ENCODE measurements at regions not wholly inside any gene's neighbourhood (a gene's known extent, or its start where the extent isn't known, plus 50 kb on each side); places are given as distances from the start of the nearest gene placed in this dataset.

GRCh38 chr12:65623507-65623906 is 200.8 kb upstream of the HMGA2 start:
- Histone ChIP-seq H3K36me3 (no peaks in the 10 kb centered on the region), H3K27me3 (peaks cover 3% of the 10 kb centered on the region), H3K4me1 (no peaks in the 10 kb centered on the region), H3K9me3 (no peaks in the 10 kb centered on the region), H3K27ac (no peak overlapping the region), H3K4me3 (no peak overlapping the region)
- no peak for TF ChIP-seq POLR2A (IDR thresholded peaks at IDR 0.05)
- no peak for TF ChIP-seq POLR2AphosphoS5 (IDR thresholded peaks at IDR 0.05)
- no peak for TF ChIP-seq EP300 (IDR thresholded peaks at IDR 0.05; ENCODE audit: low read depth)
- intact Hi-C loops (cut with DNase I; ENCODE audit: low total_unique reads) = no loop called here
- WGBS, 2 donors (ENCODE audit: low coverage in 1 of 2) = 74 to 77% methylated on average over 1 of the region's 1 CpG
- in situ Hi-C loops (cut with MboI; ENCODE audit: low pct_ligation_motif_present in 1 of 4, low pct_unique_long_range_greater_than_20kb in 1 of 4, low sequenced_read_pairs in 3 of 4) = no loop called here
- DNase-seq = no peak

DNA sequence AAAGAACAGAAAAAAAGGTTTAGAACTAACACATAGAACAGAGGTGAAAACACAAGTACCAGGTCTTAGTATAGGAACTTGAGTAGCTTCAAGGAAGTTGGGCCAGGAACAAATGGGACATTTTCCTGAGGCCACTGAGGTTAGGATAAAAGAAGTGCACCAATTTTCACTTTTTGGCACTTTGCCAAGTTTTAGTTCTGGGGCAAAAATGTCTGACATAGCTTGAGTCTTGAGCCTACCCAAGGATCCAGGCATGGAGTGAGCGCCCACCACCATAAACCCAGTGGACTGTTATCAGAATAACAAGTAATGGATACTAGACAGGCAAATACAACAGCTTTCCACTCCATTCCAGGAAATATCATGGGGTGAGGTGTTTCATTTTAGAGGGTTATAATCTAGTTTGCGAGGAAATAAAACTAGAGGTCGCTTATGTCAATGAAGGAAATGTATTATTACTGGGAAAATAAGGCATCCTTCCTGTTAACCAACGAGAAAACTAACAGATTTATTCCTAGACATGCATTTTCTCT is 199.7 kb upstream of the HMGA2 start:
- in situ Hi-C loops (cut with MboI; ENCODE audit: low pct_ligation_motif_present in 1 of 4, low pct_unique_long_range_greater_than_20kb in 1 of 4, low sequenced_read_pairs in 3 of 4) = no loop called here
- no peak for DNase-seq

DNA sequence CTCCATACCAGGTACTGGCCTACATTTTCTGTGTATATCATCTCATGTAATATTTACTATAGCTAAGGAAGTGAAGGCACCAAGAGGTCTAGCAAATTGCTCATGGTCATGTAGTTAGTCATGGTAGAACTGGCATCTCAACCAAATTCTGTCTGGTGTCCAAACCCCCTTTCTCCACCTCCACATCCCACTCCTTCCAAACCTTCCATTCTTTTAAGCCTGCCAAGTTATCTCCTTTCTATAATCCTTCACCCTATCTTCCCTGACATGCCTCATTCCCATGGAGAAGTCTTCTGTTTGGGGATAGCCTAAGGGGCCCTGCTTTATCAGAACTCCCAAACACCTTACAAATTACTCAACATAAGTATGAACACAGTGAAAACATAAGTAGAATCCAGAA is 196.2 kb upstream of the HMGA2 start:
- no peak overlapping the region for H3K27ac ChIP-seq
- in situ Hi-C loops (cut with MboI; ENCODE audit: low pct_ligation_motif_present in 1 of 4, low pct_unique_long_range_greater_than_20kb in 1 of 4, low sequenced_read_pairs in 3 of 4) (no loop called here), intact Hi-C loops (cut with DNase I; ENCODE audit: low total_unique reads) (no loop called here)
- H3K36me3 ChIP-seq = no peaks in the 10 kb centered on the region
- no peaks in the 10 kb centered on the region for H3K9me3 ChIP-seq
- DNase-seq = no peak
- H3K4me3 ChIP-seq = no peak overlapping the region
- no peaks in the 10 kb centered on the region for H3K27me3 ChIP-seq
- H3K4me1 ChIP-seq = peaks cover 0 to 22% (median 7%) of the 10 kb centered on the region in 4 donors
- TF ChIP-seq POLR2AphosphoS5 (IDR thresholded peaks at IDR 0.05) = no peak
- no peak for TF ChIP-seq POLR2A (IDR thresholded peaks at IDR 0.05)
- no peak for TF ChIP-seq EP300 (IDR thresholded peaks at IDR 0.05; ENCODE audit: low read depth)

More for the DNA sequence above, 199.7 kb upstream of the HMGA2 start:
- no peaks in the 10 kb centered on the region for H3K9me3 ChIP-seq
- H3K27ac ChIP-seq = no peak overlapping the region
- no peaks in the 10 kb centered on the region for H3K36me3 ChIP-seq
- no peaks in the 10 kb centered on the region for H3K4me1 ChIP-seq
- H3K27me3 ChIP-seq = peaks cover 3% of the 10 kb centered on the region
- no peak overlapping the region for H3K4me3 ChIP-seq
- WGBS, 2 donors (ENCODE audit: low coverage in 1 of 2) = 65 to 68% methylated on average over 4 of the region's 4 CpGs
- intact Hi-C loops (cut with DNase I; ENCODE audit: low total_unique reads) = no loop called here
- TF ChIP-seq, protein P1, sequence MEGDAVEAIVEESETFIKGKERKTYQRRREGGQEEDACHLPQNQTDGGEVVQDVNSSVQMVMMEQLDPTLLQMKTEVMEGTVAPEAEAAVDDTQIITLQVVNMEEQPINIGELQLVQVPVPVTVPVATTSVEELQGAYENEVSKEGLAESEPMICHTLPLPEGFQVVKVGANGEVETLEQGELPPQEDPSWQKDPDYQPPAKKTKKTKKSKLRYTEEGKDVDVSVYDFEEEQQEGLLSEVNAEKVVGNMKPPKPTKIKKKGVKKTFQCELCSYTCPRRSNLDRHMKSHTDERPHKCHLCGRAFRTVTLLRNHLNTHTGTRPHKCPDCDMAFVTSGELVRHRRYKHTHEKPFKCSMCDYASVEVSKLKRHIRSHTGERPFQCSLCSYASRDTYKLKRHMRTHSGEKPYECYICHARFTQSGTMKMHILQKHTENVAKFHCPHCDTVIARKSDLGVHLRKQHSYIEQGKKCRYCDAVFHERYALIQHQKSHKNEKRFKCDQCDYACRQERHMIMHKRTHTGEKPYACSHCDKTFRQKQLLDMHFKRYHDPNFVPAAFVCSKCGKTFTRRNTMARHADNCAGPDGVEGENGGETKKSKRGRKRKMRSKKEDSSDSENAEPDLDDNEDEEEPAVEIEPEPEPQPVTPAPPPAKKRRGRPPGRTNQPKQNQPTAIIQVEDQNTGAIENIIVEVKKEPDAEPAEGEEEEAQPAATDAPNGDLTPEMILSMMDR (IDR thresholded peaks at IDR 0.05) = no peak
- TF ChIP-seq POLR2A (IDR thresholded peaks at IDR 0.05) (no peak), EP300 (IDR thresholded peaks at IDR 0.05; ENCODE audit: low read depth) (no peak), POLR2AphosphoS5 (IDR thresholded peaks at IDR 0.05) (no peak)

DNA sequence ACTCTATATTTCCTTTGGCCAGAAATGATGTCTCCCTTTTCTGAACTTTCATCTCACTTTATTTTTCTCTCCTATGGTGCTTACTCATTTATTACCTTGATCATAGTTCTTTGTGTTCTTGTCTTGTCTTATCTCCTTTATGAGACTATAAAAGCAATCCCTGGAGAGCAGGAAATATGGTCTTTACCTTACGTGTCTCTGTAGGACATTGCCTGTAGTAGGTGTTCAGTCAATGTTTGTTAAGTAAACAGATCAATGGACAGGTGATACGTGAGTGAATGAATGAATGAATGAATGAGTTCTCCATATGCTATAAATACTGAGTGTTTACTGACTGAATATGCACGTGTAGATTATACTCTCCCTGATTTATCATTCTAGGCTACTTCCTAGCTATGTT is 193.7 kb upstream of the HMGA2 start:
- in situ Hi-C loops (cut with MboI; ENCODE audit: low pct_ligation_motif_present in 1 of 4, low pct_unique_long_range_greater_than_20kb in 1 of 4, low sequenced_read_pairs in 3 of 4) (no loop called here), intact Hi-C loops (cut with DNase I; ENCODE audit: low total_unique reads) (no loop called here)
- no peak for DNase-seq
- WGBS, 2 donors (ENCODE audit: low coverage in 1 of 2) = 42 to 46% methylated on average over 2 to 3 of the region's 3 CpGs
- TF ChIP-seq POLR2AphosphoS5 (IDR thresholded peaks at IDR 0.05) (peak in 2 of 3 donors; percentile 70 to 78), EP300 (IDR thresholded peaks at IDR 0.05; ENCODE audit: low read depth) (peak; percentile 55), POLR2A (IDR thresholded peaks at IDR 0.05) (no peak)
- TF ChIP-seq, protein P1 (IDR thresholded peaks at IDR 0.05) = no peak
- no peaks in the 10 kb centered on the region for H3K9me3 ChIP-seq
- peak overlapping the region in 3 of 4 donors; percentile 11 to 42 (median 41) for H3K27ac ChIP-seq
- H3K36me3 ChIP-seq = no peaks in the 10 kb centered on the region
- peaks cover 0 to 22% (median 7%) of the 10 kb centered on the region in 4 donors for H3K4me1 ChIP-seq
- no peak overlapping the region for H3K4me3 ChIP-seq
- H3K27me3 ChIP-seq = no peaks in the 10 kb centered on the region

DNA sequence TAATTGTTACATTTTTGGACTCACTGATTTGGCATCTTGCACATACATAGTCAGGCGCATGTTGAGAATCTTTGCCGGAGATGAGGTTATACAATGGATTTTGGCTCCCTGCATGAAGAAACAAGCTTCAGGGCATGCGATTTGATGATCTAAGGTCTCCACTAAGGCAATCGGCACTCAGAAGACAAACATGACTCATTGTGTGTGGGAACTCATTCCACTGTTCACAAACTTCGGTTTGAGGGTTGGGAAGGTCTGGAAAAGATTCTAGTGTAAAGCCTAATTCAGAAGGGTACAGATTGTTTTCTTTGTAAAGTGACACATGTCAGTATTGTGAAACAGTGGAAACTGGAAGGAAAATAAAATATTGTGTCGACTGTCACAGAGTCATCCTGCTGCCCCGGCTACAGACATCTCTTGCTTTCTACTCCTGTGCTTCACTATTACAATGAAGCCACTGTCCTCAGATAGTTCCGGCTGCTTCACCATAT is 192.6 kb upstream of the HMGA2 start:
- TF ChIP-seq EP300 (IDR thresholded peaks at IDR 0.05; ENCODE audit: low read depth) = no peak
- TF ChIP-seq POLR2A (IDR thresholded peaks at IDR 0.05) = no peak
- peak in 1 of 3 donors; percentile 27 for TF ChIP-seq POLR2AphosphoS5 (IDR thresholded peaks at IDR 0.05)
- TF ChIP-seq, protein P1 (IDR thresholded peaks at IDR 0.05) = no peak
- in situ Hi-C loops (cut with MboI; ENCODE audit: low pct_ligation_motif_present in 1 of 4, low pct_unique_long_range_greater_than_20kb in 1 of 4, low sequenced_read_pairs in 3 of 4) = no loop called here
- DNase-seq = no peak

More for the DNA sequence above, 192.6 kb upstream of the HMGA2 start:
- peak overlapping the region in 1 of 4 donors; percentile 22 for H3K27ac ChIP-seq
- 51 to 72% methylated on average over 6 to 8 of the region's 8 CpGs for WGBS, 2 donors (ENCODE audit: low coverage in 1 of 2)
- H3K36me3 ChIP-seq = no peaks in the 10 kb centered on the region
- H3K4me3 ChIP-seq = no peak overlapping the region
- H3K4me1 ChIP-seq = peaks cover 0 to 22% (median 7%) of the 10 kb centered on the region in 4 donors
- no peaks in the 10 kb centered on the region for H3K9me3 ChIP-seq
- no peaks in the 10 kb centered on the region for H3K27me3 ChIP-seq
- intact Hi-C loops (cut with DNase I; ENCODE audit: low total_unique reads) = no loop called here

Data from transverse colon (tissue), 4 donors.